ENCODE measurements at regions not wholly inside any gene's neighbourhood (a gene's known extent, or its start where the extent isn't known, plus 50 kb on each side); places are given as distances from the start of the nearest gene placed in this dataset.

DNA sequence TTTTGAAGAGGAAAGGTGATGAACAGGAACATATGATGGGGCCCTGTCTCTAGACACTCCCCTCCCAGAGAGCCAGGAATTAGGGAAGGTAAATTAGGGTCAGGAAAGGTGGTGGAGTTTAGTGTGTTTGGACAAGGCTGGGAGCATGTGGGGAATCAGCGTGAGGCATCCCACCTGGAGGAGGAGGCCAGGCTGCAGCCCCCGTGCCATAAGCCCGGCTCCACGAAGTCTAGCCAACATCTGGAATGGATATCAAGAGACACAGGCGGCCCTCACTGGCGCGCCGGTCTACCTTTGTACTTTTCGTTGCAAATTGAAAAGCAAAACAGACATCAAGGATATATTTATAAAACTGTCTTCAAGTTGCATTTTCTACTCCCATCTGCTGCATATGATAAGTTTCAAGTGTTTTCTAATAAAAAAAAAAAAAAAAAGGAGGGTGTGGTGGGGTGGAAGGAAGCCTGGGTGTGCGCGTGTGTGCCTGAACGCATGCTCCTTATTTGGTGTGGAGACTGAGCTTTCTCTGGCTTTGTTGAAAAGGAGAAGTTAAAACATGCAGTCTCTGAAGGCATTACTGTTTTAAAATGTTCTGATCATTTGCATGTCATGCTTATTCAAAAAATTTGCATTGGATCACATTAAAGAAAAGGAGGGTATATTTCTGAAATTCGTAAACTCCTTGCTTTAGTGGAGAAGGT is 546.7 kb upstream of the ID2 start:
- H3K9me3 ChIP-seq = no peaks in the 10 kb centered on the region
- in situ Hi-C loops (cut with MboI; ENCODE audit: low sequenced_read_pairs in 4 of 4) = no loop called here
- TF ChIP-seq, protein P1, sequence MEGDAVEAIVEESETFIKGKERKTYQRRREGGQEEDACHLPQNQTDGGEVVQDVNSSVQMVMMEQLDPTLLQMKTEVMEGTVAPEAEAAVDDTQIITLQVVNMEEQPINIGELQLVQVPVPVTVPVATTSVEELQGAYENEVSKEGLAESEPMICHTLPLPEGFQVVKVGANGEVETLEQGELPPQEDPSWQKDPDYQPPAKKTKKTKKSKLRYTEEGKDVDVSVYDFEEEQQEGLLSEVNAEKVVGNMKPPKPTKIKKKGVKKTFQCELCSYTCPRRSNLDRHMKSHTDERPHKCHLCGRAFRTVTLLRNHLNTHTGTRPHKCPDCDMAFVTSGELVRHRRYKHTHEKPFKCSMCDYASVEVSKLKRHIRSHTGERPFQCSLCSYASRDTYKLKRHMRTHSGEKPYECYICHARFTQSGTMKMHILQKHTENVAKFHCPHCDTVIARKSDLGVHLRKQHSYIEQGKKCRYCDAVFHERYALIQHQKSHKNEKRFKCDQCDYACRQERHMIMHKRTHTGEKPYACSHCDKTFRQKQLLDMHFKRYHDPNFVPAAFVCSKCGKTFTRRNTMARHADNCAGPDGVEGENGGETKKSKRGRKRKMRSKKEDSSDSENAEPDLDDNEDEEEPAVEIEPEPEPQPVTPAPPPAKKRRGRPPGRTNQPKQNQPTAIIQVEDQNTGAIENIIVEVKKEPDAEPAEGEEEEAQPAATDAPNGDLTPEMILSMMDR (IDR thresholded peaks at IDR 0.05 in 4 of 5, conservative IDR thresholded peaks at IDR 0.05 in 1 of 5) = no peak
- TF ChIP-seq POLR2A (IDR thresholded peaks at IDR 0.05) = no peak
- no peaks in the 10 kb centered on the region for H3K36me3 ChIP-seq
- peak overlapping the region; percentile 49 to 68 (median 58) for H3K27ac ChIP-seq
- H3K4me1 ChIP-seq = peaks cover 0 to 5% of the 10 kb centered on the region in 2 donors
- no peaks in the 10 kb centered on the region for H3K27me3 ChIP-seq
- no peak overlapping the region for H3K4me3 ChIP-seq
- intact Hi-C loops (cut with DNase I; ENCODE audit: low total_unique reads) = no loop called here
- DNase-seq (no peak), ATAC-seq (peak in 1 of 2 donors; percentile 20)

DNA sequence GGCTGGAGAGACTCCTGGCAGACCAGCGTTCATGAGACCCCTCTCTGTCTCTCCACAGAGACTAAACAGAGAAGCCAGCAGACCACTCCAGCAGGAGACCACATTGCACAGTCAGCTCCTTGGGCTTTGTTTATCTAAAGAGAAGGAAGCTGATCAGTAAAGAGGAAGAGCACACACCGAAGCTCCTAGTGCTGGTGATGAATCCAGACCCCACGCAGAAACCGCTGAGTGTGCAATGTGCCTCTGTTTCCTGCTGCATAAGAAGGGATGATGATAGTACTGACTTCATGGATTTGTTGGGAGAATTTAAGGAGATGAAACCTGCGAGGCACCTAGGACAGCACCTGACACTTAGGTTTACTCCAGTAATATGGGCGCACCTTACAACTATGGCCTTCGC is 544.1 kb upstream of the ID2 start:
- Histone ChIP-seq H3K27me3 (no peaks in the 10 kb centered on the region), H3K4me1 (no peaks in the 10 kb centered on the region), H3K9me3 (no peaks in the 10 kb centered on the region), H3K36me3 (no peaks in the 10 kb centered on the region), H3K4me3 (no peak overlapping the region), H3K27ac (peak overlapping the region in 2 of 4 donors; percentile 42 to 64)
- TF ChIP-seq POLR2A (IDR thresholded peaks at IDR 0.05) = no peak
- TF ChIP-seq, protein P1 (IDR thresholded peaks at IDR 0.05 in 4 of 5, conservative IDR thresholded peaks at IDR 0.05 in 1 of 5) = no peak
- in situ Hi-C loops (cut with MboI; ENCODE audit: low sequenced_read_pairs in 4 of 4) = no loop called here
- intact Hi-C loops (cut with DNase I; ENCODE audit: low total_unique reads) = no loop called here
- DNase-seq = no peak
- no peak for ATAC-seq

DNA sequence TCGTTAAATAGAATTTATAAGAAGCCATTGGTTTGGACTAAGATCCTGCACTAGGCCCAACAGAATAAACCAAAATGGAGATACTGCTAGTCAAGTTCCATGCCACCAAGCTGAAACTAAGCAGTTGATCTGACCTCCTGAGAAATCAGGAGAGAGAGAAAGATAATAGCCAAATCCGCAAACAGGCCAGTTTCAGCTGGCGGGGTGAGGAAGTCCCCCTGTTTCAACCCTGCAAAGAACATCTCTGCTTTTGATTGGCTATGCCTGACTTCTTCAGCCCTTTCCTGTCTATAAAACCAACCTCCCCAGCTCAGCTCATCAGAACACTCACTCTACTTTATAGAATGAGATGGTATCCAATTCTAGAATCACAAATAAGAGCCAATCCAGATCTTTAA is 543.3 kb upstream of the ID2 start:
- H3K9me3 ChIP-seq = no peaks in the 10 kb centered on the region
- no peaks in the 10 kb centered on the region for H3K27me3 ChIP-seq
- TF ChIP-seq, protein P1 (IDR thresholded peaks at IDR 0.05 in 4 of 5, conservative IDR thresholded peaks at IDR 0.05 in 1 of 5) = no peak
- no peak for TF ChIP-seq POLR2A (IDR thresholded peaks at IDR 0.05)
- intact Hi-C loops (cut with DNase I; ENCODE audit: low total_unique reads) (no loop called here), in situ Hi-C loops (cut with MboI; ENCODE audit: low sequenced_read_pairs in 4 of 4) (no loop called here)
- DNase-seq = no peak
- H3K4me3 ChIP-seq = no peak overlapping the region
- H3K4me1 ChIP-seq = no peaks in the 10 kb centered on the region
- peak overlapping the region; percentile 42 to 64 (median 58) for H3K27ac ChIP-seq
- ATAC-seq = no peak
- no peaks in the 10 kb centered on the region for H3K36me3 ChIP-seq

DNA sequence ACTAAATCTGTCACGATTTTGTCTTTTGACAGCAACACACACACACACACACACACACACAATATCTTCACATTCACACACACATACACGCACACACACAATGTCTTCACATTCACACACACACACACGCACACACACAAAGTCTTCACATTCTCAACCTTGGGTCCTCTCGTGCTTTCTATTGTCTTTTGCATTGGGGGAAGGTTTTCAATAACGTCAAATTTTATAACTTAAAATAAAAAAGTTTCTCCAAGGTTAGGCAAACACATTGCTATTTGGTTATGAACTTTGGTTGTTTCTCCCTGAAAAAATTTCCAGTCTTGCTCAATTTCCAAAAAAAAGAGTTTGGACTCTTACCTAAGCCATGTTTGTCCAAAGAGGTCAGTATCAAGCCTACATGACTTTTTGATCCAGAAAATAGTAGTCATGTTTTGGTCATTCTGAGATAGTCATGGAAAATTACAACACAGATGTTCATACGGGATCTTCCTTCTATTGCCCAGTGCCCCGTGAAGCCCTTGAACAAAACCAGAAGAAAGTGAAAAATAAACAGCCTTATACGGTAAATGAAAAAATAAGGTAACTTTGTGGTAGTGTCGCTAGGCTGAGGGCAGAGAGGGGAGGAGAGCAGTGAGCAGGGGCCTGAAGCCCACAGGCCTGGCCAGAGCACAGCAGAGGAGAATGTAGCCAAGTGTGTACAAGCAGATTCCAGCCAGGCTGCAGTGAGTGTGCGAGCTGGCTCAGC is 542.8 kb upstream of the ID2 start:
- ATAC-seq (peak; percentile 90), DNase-seq (peak in 1 of 2 donors; percentile 32)
- TF ChIP-seq POLR2A (IDR thresholded peaks at IDR 0.05) = no peak
- TF ChIP-seq, protein P1 (IDR thresholded peaks at IDR 0.05 in 4 of 5, conservative IDR thresholded peaks at IDR 0.05 in 1 of 5) = no peak
- Histone ChIP-seq H3K36me3 (no peaks in the 10 kb centered on the region), H3K9me3 (no peaks in the 10 kb centered on the region), H3K27ac (peak overlapping the region; percentile 45 to 64 (median 62)), H3K27me3 (no peaks in the 10 kb centered on the region), H3K4me3 (no peak overlapping the region), H3K4me1 (no peaks in the 10 kb centered on the region)
- in situ Hi-C loops (cut with MboI; ENCODE audit: low sequenced_read_pairs in 4 of 4) (no loop called here), intact Hi-C loops (cut with DNase I; ENCODE audit: low total_unique reads) (no loop called here)
